ENCODE measurements at regions not wholly inside any gene's neighbourhood (a gene's known extent, or its start where the extent isn't known, plus 50 kb on each side); places are given as distances from the start of the nearest gene placed in this dataset.

- TF ChIP-seq CTCF (IDR thresholded peaks at IDR 0.05; ENCODE audit: low read depth, low read length, poor library complexity, severe bottlenecking) (no peak), EZH2phosphoT487 (IDR thresholded peaks at IDR 0.05; ENCODE audit: borderline replicate concordance, low read length) (no peak)
These were observed 1314.9 kb downstream of the PCDH9 start for GRCh38 chr13:65915195-65915594.
